Type B pancreatic cell (in vitro differentiated cells): ENCODE measurements at regions not wholly inside any gene's neighbourhood (a gene's known extent, or its start where the extent isn't known, plus 50 kb on each side); places are given as distances from the start of the nearest gene placed in this dataset.
"Not testable (repeated sequence)": the region's sequence is repeated elsewhere in the genome, so short reads cannot be mapped to it uniquely, and the experiment has no call there.

ENCODE experiments used
- DNase-seq: peaks from one replicate; pipeline ENCODE4 v3.0.0; 2021; ENCODE audit warnings: mixed read lengths; ENCODE audit not compliant: unreplicated experiment; ENCODE audit errors: extremely low spot score
- H3K27ac Mint-ChIP-seq: 2 replicates; pipeline ENCODE4 v1.8.0; 2021; ENCODE audit warnings: mild to moderate bottlenecking, mixed read lengths
- H3K27me3 Mint-ChIP-seq: 2 replicates; pipeline ENCODE4 v1.8.0; 2021; ENCODE audit warnings: mixed read lengths
- H3K36me3 Mint-ChIP-seq: 2 replicates; pipeline ENCODE4 v1.8.0; 2021; ENCODE audit warnings: mixed read lengths
- H3K4me1 Mint-ChIP-seq: one replicate; pipeline ENCODE4 v1.8.0; 2021; ENCODE audit warnings: mixed read lengths; ENCODE audit not compliant: unreplicated experiment
- H3K4me3 Mint-ChIP-seq: 2 replicates; pipeline ENCODE4 v1.8.0; 2021; ENCODE audit warnings: mild to moderate bottlenecking, mixed read lengths
- H3K9me3 Mint-ChIP-seq: 2 replicates; pipeline ENCODE4 v1.8.0; 2021; ENCODE audit warnings: mixed read lengths
- CTCF ChIP-seq: fragments of 200-600 bp; sonication (generic); conservative IDR thresholded peaks from 2 replicates; pipeline ENCODE4 v1.5.0; 2021; ENCODE audit warnings: antibody characterized with exemption, mild to moderate bottlenecking

DNA sequence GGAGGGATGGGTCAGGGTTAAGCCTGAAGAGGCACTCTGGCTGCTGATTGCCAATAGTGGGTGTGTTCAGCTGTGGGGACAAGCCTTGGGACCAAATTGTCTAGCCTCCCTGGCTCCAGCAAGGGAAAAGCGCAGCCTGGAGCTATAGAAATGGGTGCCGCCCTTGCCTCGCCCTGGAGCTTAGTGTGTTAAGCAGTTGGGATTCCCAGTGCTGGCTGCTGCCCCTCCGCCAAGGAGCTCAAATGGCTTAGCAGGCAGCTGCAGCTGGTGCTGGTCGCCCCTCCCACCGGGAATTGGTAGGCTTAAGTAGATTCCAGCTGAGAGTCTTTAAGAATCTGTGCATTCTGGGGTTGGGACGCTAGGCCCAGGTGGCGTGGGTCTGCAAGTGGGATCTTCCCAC lies 662.9 kb upstream of the TBL1XR1 start:
- no peaks in the 10 kb centered on the region for H3K4me1 Mint-ChIP-seq
- H3K4me3 Mint-ChIP-seq, result no peak overlapping the region
- H3K36me3 Mint-ChIP-seq, result peaks cover 4% of the 10 kb centered on the region
- TF ChIP-seq CTCF, result no peak
- peaks cover 11% of the 10 kb centered on the region for H3K9me3 Mint-ChIP-seq
- H3K27me3 Mint-ChIP-seq, result no peaks in the 10 kb centered on the region
- H3K27ac Mint-ChIP-seq, result no peak overlapping the region
- no peak for DNase-seq

GRCh38 chr3:177862962-177863491 lies 665.7 kb upstream of the TBL1XR1 start:
- H3K36me3 Mint-ChIP-seq, result peaks cover 8% of the 10 kb centered on the region

GRCh38 chr3:177871267-177871666 lies 665.0 kb upstream of the KCNMB2 start:
- H3K4me1 Mint-ChIP-seq, result peaks cover 13% of the 10 kb centered on the region
- H3K9me3 Mint-ChIP-seq, result peaks cover 14% of the 10 kb centered on the region
- not testable (repeated sequence) for DNase-seq, H3K4me3 Mint-ChIP-seq, H3K27me3 Mint-ChIP-seq, H3K36me3 Mint-ChIP-seq, H3K27ac Mint-ChIP-seq

More at GRCh38 chr3:177862962-177863491, 665.7 kb upstream of the TBL1XR1 start:
- TF ChIP-seq CTCF, result no peak
- Mint-ChIP-seq H3K4me3 (no peak overlapping the region), H3K9me3 (peaks cover 6% of the 10 kb centered on the region), H3K27me3 (no peaks in the 10 kb centered on the region), H3K4me1 (no peaks in the 10 kb centered on the region), H3K27ac (no peak overlapping the region)
- no peak for DNase-seq

DNA sequence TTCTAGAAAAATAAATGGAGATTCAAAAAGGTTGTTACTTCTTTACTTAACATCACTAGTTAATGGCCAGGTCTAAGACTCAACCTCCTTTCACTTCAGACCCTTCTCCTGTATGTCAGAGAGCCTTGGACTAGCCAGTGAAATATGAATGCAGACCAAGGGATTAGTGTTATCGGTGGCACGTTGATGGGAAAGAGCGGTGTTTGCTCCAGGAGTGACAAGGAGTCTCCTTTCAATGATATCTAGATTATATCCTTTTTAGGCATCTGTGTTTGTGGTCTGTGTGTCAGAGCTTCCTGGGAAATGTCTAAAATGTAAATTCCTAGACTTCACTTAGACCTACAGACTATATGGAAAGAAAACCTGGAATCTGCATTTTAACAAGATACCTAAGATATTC lies 658.0 kb upstream of the KCNMB2 start:
- DNase-seq, result no peak
- no peak for TF ChIP-seq CTCF
- peak overlapping the region; percentile 43 for H3K27ac Mint-ChIP-seq
- peaks cover 36% of the 10 kb centered on the region for H3K4me1 Mint-ChIP-seq
- H3K9me3 Mint-ChIP-seq, result peaks cover 5% of the 10 kb centered on the region
- H3K4me3 Mint-ChIP-seq, result no peak overlapping the region
- no peaks in the 10 kb centered on the region for H3K36me3 Mint-ChIP-seq
- no peaks in the 10 kb centered on the region for H3K27me3 Mint-ChIP-seq

DNA sequence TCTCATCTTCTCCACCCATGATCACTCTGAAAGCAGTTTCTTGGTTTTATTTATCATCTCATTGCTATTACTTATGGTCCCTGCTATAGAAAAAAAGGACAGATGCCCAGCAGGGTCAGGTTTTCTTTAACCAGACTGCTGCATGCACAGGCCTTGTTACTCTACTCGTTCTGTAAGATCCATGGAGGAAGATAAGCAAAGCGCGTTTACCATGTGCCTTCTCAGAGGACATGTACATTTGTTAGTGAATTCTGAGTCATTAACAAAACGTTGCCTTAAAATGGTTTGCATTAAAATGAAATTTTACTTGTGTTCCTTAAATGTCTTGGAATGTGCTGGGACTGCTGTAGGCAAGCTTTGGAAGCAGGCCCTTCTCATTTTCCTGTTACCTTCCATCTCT lies 657.3 kb upstream of the KCNMB2 start:
- Mint-ChIP-seq H3K36me3 (no peaks in the 10 kb centered on the region), H3K4me3 (no peak overlapping the region), H3K27ac (no peak overlapping the region), H3K27me3 (no peaks in the 10 kb centered on the region), H3K9me3 (peaks cover 5% of the 10 kb centered on the region), H3K4me1 (peaks cover 38% of the 10 kb centered on the region)
- no peak for TF ChIP-seq CTCF
- no peak for DNase-seq

GRCh38 chr3:177881351-177881750 lies 654.9 kb upstream of the KCNMB2 start:
- Mint-ChIP-seq H3K27ac (no peak overlapping the region), H3K4me3 (no peak overlapping the region), H3K9me3 (peaks cover 5% of the 10 kb centered on the region), H3K27me3 (peaks cover 3% of the 10 kb centered on the region), H3K36me3 (no peaks in the 10 kb centered on the region), H3K4me1 (peaks cover 25% of the 10 kb centered on the region)
- TF ChIP-seq CTCF, result no peak
- DNase-seq, result no peak
